ENCODE measurements at regions not wholly inside any gene's neighbourhood (a gene's known extent, or its start where the extent isn't known, plus 50 kb on each side); places are given as distances from the start of the nearest gene placed in this dataset.

DNA sequence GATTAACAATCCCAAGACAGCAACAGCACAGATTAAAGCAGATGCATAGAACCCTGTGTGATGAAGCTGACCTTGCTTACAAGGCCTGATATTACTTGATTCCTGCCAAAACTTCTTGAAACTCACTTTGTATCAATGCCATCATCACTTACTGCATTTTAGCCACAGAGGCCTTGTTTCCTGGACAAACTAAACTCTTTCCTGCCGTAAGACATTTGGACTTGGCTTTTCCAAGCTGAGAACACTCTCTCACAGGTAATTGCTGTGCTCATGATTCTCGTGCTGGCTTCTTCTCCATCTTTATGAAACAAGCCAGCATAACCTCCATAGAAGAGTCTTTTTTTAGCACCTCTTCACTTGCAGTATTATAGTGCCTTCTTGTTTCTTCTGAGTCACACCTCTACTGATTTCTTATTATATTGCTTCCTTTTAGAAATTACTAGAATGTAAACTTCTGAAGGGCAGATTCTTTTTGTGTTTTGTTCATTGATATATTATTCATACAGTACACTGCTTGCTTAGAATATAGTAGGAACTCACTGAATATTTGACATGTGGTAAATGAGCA is 456.5 kb upstream of the ZNF608 start:
- TF ChIP-seq RAD21 (IDR thresholded peaks at IDR 0.05; ENCODE audit: low read depth), result no peak
- no peak for TF ChIP-seq YY1 (IDR thresholded peaks at IDR 0.05; ENCODE audit: low read depth)
- no peak for TF ChIP-seq FOXM1 (IDR thresholded peaks at IDR 0.05; ENCODE audit: borderline replicate concordance, low read depth)
- no peak for TF ChIP-seq NFIC (IDR thresholded peaks at IDR 0.05)
- TF ChIP-seq, protein P1, sequence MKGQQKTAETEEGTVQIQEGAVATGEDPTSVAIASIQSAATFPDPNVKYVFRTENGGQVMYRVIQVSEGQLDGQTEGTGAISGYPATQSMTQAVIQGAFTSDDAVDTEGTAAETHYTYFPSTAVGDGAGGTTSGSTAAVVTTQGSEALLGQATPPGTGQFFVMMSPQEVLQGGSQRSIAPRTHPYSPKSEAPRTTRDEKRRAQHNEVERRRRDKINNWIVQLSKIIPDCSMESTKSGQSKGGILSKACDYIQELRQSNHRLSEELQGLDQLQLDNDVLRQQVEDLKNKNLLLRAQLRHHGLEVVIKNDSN (IDR thresholded peaks at IDR 0.05), result no peak
- TF ChIP-seq, protein P2, sequence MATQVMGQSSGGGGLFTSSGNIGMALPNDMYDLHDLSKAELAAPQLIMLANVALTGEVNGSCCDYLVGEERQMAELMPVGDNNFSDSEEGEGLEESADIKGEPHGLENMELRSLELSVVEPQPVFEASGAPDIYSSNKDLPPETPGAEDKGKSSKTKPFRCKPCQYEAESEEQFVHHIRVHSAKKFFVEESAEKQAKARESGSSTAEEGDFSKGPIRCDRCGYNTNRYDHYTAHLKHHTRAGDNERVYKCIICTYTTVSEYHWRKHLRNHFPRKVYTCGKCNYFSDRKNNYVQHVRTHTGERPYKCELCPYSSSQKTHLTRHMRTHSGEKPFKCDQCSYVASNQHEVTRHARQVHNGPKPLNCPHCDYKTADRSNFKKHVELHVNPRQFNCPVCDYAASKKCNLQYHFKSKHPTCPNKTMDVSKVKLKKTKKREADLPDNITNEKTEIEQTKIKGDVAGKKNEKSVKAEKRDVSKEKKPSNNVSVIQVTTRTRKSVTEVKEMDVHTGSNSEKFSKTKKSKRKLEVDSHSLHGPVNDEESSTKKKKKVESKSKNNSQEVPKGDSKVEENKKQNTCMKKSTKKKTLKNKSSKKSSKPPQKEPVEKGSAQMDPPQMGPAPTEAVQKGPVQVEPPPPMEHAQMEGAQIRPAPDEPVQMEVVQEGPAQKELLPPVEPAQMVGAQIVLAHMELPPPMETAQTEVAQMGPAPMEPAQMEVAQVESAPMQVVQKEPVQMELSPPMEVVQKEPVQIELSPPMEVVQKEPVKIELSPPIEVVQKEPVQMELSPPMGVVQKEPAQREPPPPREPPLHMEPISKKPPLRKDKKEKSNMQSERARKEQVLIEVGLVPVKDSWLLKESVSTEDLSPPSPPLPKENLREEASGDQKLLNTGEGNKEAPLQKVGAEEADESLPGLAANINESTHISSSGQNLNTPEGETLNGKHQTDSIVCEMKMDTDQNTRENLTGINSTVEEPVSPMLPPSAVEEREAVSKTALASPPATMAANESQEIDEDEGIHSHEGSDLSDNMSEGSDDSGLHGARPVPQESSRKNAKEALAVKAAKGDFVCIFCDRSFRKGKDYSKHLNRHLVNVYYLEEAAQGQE (IDR thresholded peaks at IDR 0.05; ENCODE audit: low read depth), result no peak
- TF ChIP-seq EGR1 (IDR thresholded peaks at IDR 0.05), result no peak
